ENCODE measurements at regions not wholly inside any gene's neighbourhood (a gene's known extent, or its start where the extent isn't known, plus 50 kb on each side); places are given as distances from the start of the nearest gene placed in this dataset.

DNA sequence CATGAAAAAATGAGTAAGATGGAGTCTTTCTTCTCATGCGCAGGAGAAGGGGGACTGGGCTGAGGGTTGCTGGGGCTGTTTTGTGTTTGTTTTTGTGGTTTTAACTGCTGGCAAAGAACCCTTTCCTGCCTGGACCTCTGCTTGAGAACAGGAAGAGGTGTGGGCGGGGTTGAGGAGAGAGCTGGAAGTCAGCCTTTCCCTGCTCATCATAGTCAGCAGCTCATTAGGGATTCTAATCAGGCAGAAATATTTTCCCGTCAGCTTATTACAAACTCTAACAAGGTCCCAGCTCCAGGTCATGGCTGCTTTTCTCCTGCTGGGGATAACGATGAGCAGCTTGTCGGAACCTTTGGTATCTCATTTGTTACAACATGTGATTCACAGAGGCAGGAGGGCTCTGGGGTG, 185.0 kb upstream of the NRXN3 start:
- H3K27ac ChIP-seq (ENCODE audit: low read depth in 2 of 2, low read length in 1 of 2) = no peak overlapping the region
- CTCF ChIA-PET = interaction anchor here (0.6 kb wide), 1 partner anchor 455 kb away, joined by 3 read pairs; no protein-coding TSS in a partner anchor
- no peaks in the 10 kb centered on the region for H3K9me2 ChIP-seq
- 64% methylated on average over 5 of the region's 5 CpGs for WGBS (ENCODE audit: low lambda C conversion rate)
- no peak overlapping the region for H2AFZ ChIP-seq (ENCODE audit: low read depth)
- DNase-seq = no peak
- no peaks in the 10 kb centered on the region for H3K9me3 ChIP-seq
- H3F3A ChIP-seq (replicated peaks; ENCODE audit: insufficient read depth) = no peaks in the 10 kb centered on the region
- TF ChIP-seq RXRA (IDR thresholded peaks at IDR 0.05; ENCODE audit: borderline replicate concordance, low read depth) = no peak
- TF ChIP-seq CHD2 (IDR thresholded peaks at IDR 0.05; ENCODE audit: low read length, partially characterized antibody) = no peak
- TF ChIP-seq, protein P1, sequence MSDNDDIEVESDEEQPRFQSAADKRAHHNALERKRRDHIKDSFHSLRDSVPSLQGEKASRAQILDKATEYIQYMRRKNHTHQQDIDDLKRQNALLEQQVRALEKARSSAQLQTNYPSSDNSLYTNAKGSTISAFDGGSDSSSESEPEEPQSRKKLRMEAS (IDR thresholded peaks at IDR 0.05; ENCODE audit: low read depth) = no peak
- no peaks in the 10 kb centered on the region for H3K36me3 ChIP-seq (replicated peaks in 1 of 2; ENCODE audit: control insufficient read depth in 1 of 2, insufficient read depth in 2 of 2, low read length in 1 of 2)
- no peaks in the 10 kb centered on the region for H4K20me1 ChIP-seq (ENCODE audit: insufficient read depth)
- H3K27me3 ChIP-seq (ENCODE audit: insufficient read depth) = no peaks in the 10 kb centered on the region
- POLR2A ChIA-PET = no interaction called here
- no peaks in the 10 kb centered on the region for H3K79me2 ChIP-seq (ENCODE audit: insufficient read depth)
- H3K4me3 ChIP-seq (ENCODE audit: low read depth in 2 of 2, low read length in 1 of 2) = no peak overlapping the region
- no peak overlapping the region for H3K4me2 ChIP-seq
- H3K9ac ChIP-seq = no peak overlapping the region
- H3K4me1 ChIP-seq (ENCODE audit: control insufficient read depth in 1 of 2, insufficient read depth in 2 of 2, low read depth in 1 of 2, low read length in 1 of 2) = no peaks in the 10 kb centered on the region

DNA sequence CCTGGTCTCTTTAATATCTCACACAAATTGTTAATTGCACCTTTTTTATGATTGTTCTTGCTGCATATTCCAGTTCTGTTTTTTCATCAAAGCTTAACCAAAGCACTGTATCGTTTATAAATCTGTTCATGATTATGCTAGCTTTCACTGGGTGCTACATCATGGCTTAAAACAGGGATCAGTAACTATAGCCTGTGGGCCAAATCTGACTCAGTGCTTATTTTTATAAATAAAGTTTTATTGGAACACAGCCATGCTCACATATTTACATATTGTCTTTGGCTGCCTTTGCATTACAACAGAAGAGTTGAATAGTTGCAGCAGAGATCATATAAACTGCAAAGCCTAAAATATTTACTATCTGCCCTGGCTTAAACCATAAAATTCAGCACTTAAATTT, 183.4 kb upstream of the NRXN3 start:
- H3K4me2 ChIP-seq = no peak overlapping the region
- H3F3A ChIP-seq (replicated peaks; ENCODE audit: insufficient read depth) = no peaks in the 10 kb centered on the region
- no peak overlapping the region for H3K9ac ChIP-seq
- no peak overlapping the region for H3K4me3 ChIP-seq (ENCODE audit: low read depth in 2 of 2, low read length in 1 of 2)
- ChIA-PET CTCF (no interaction called here), POLR2A (no interaction called here)
- no peaks in the 10 kb centered on the region for H3K9me2 ChIP-seq
- WGBS (ENCODE audit: low lambda C conversion rate) = 40% methylated on average over 1 of the region's 1 CpG
- H4K20me1 ChIP-seq (ENCODE audit: insufficient read depth) = no peaks in the 10 kb centered on the region
- no peak for TF ChIP-seq SIN3A (IDR thresholded peaks at IDR 0.05; ENCODE audit: borderline replicate concordance, low read depth, low read length)
- TF ChIP-seq MXI1 (IDR thresholded peaks at IDR 0.05; ENCODE audit: low read depth, low read length) = no peak
- TF ChIP-seq MEF2A (IDR thresholded peaks at IDR 0.05; ENCODE audit: borderline replicate concordance, low read depth) = no peak
- no peak for TF ChIP-seq JUND (IDR thresholded peaks at IDR 0.05)
- TF ChIP-seq TAF1 (IDR thresholded peaks at IDR 0.05; ENCODE audit: borderline replicate concordance, low read depth, low read length) = no peak
- no peak for TF ChIP-seq FOXJ3 (CRISPR knock-in tag; IDR thresholded peaks at IDR 0.05)
- TF ChIP-seq SMC3 (IDR thresholded peaks at IDR 0.05; ENCODE audit: low read depth, low read length) = no peak
- TF ChIP-seq RFX5 (IDR thresholded peaks at IDR 0.05; ENCODE audit: low read length) = no peak
- TF ChIP-seq, protein P2, sequence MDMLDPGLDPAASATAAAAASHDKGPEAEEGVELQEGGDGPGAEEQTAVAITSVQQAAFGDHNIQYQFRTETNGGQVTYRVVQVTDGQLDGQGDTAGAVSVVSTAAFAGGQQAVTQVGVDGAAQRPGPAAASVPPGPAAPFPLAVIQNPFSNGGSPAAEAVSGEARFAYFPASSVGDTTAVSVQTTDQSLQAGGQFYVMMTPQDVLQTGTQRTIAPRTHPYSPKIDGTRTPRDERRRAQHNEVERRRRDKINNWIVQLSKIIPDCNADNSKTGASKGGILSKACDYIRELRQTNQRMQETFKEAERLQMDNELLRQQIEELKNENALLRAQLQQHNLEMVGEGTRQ (IDR thresholded peaks at IDR 0.05; ENCODE audit: borderline replicate concordance, low read depth, low read length) = no peak
- DNase-seq = no peak
- no peaks in the 10 kb centered on the region for H3K27me3 ChIP-seq (ENCODE audit: insufficient read depth)
- no peaks in the 10 kb centered on the region for H3K36me3 ChIP-seq (replicated peaks in 1 of 2; ENCODE audit: control insufficient read depth in 1 of 2, insufficient read depth in 2 of 2, low read length in 1 of 2)
- no peak overlapping the region for H2AFZ ChIP-seq (ENCODE audit: low read depth)
- no peaks in the 10 kb centered on the region for H3K4me1 ChIP-seq (ENCODE audit: control insufficient read depth in 1 of 2, insufficient read depth in 2 of 2, low read depth in 1 of 2, low read length in 1 of 2)
- no peak overlapping the region for H3K27ac ChIP-seq (ENCODE audit: low read depth in 2 of 2, low read length in 1 of 2)
- no peaks in the 10 kb centered on the region for H3K9me3 ChIP-seq
- no peaks in the 10 kb centered on the region for H3K79me2 ChIP-seq (ENCODE audit: insufficient read depth)
